CD14-positive monocyte (primary cell): ENCODE measurements at regions not wholly inside any gene's neighbourhood (a gene's known extent, or its start where the extent isn't known, plus 50 kb on each side); places are given as distances from the start of the nearest gene placed in this dataset.

Experiments
- DNase-seq, 3 donors: peaks; one replicate each; pipeline ENCODE4 v3.0.0-alpha.2; 2011 to 2022
- H2AFZ ChIP-seq: 2 replicates; pipeline ENCODE4 v1.6.0; 2012; ENCODE audit warnings: mild to moderate bottlenecking, low read depth, low read length, inconsistent platforms; ENCODE audit not compliant: insufficient read depth, poor library complexity, severe bottlenecking
- H3K27ac ChIP-seq, 2 donors: 1 replicate in 1 of 2; 2 replicates in 1 of 2; pipeline ENCODE4 v1.5.1; 2012 to 2013; ENCODE audit warnings: low read length in 2 of 2, control low read depth in 1 of 2, inconsistent platforms in 1 of 2, low read depth in 1 of 2, mild to moderate bottlenecking in 1 of 2
- H3K27me3 ChIP-seq, 2 donors: one replicate each; pipeline versions ENCODE4 v1.6.0 to v1.6.1; 2011 to 2013; ENCODE audit warnings: low read length in 2 of 2; ENCODE audit not compliant: control insufficient read depth in 2 of 2, insufficient read depth in 2 of 2
- H3K36me3 ChIP-seq, 2 donors: replicated peaks in 1 of 2; 1 replicate in 1 of 2; 2 replicates in 1 of 2; pipeline versions ENCODE4 v1.5.1 to v1.6.1; 2012 to 2013; ENCODE audit warnings: low read length in 2 of 2, control low read depth in 1 of 2, inconsistent platforms in 1 of 2, mild to moderate bottlenecking in 1 of 2; ENCODE audit not compliant: insufficient read depth in 2 of 2, control insufficient read depth in 1 of 2
- H3K4me1 ChIP-seq, 2 donors: 1 replicate in 1 of 2; 2 replicates in 1 of 2; pipeline versions ENCODE4 v1.5.1 to v1.6.1; 2012 to 2013; ENCODE audit warnings: low read length in 2 of 2, control low read depth in 1 of 2, inconsistent platforms in 1 of 2, mild to moderate bottlenecking in 1 of 2, moderate library complexity in 1 of 2; ENCODE audit not compliant: insufficient read depth in 2 of 2, control insufficient read depth in 1 of 2
- H3K4me2 ChIP-seq: replicated peaks from 2 replicates; pipeline ENCODE3; 2012; ENCODE audit warnings: low read length, moderate library complexity, mild to moderate bottlenecking; ENCODE audit not compliant: poor library complexity, severe bottlenecking; ENCODE audit errors: extremely low read depth
- H3K4me3 ChIP-seq, 3 experiments: fragments of 200-600 bp in 1 of 3; sonication (generic) in 1 of 3; replicated peaks in 1 of 3; 1 replicate in 2 of 3; 2 replicates in 1 of 3; pipeline ENCODE4 v1.5.1; 2011 to 2013; ENCODE audit warnings: low read length in 3 of 3, mild to moderate bottlenecking in 3 of 3, control low read depth in 2 of 3, low read depth in 2 of 3, inconsistent platforms in 1 of 3, moderate library complexity in 1 of 3
- H3K79me2 ChIP-seq: 2 replicates; pipeline ENCODE4 v1.6.0; 2012; ENCODE audit warnings: mild to moderate bottlenecking, control low read depth, inconsistent platforms, low read length, moderate library complexity; ENCODE audit not compliant: insufficient read depth
- H3K9ac ChIP-seq: 2 replicates; pipeline ENCODE4 v1.6.0; 2017; ENCODE audit warnings: low read length, mild to moderate bottlenecking; ENCODE audit not compliant: insufficient read depth, poor library complexity, severe bottlenecking
- H3K9me3 ChIP-seq, 2 donors: replicated peaks in 1 of 2; 1 replicate in 1 of 2; 2 replicates in 1 of 2; pipeline versions ENCODE4 v1.5.1 to v1.6.1; 2012 to 2013; ENCODE audit warnings: low read length in 2 of 2, control low read depth in 1 of 2; ENCODE audit not compliant: control insufficient read depth in 1 of 2, insufficient read depth in 1 of 2
- H4K20me1 ChIP-seq: 2 replicates; pipeline ENCODE4 v1.6.0; 2012; ENCODE audit warnings: mild to moderate bottlenecking, low read length, control low read depth, moderate library complexity; ENCODE audit not compliant: insufficient read depth
- H3K27ac Mint-ChIP-seq, 7 donors: one replicate each; pipeline ENCODE4 v1.8.0; 2020; ENCODE audit warnings: mild to moderate bottlenecking in 7 of 7, mixed read lengths in 7 of 7, moderate library complexity in 6 of 7, inconsistent platforms in 2 of 7
- H3K27me3 Mint-ChIP-seq, 3 donors: one replicate each; pipeline ENCODE4 v1.8.0; 2021 to 2022; ENCODE audit warnings: low read depth in 3 of 3, mild to moderate bottlenecking in 3 of 3, mixed read lengths in 3 of 3, moderate library complexity in 3 of 3, inconsistent platforms in 1 of 3
- H3K36me3 Mint-ChIP-seq, 2 donors: one replicate each; pipeline ENCODE4 v1.8.0; 2020; ENCODE audit warnings: mixed read lengths in 2 of 2, inconsistent platforms in 1 of 2, mild to moderate bottlenecking in 1 of 2
- H3K4me1 Mint-ChIP-seq: one replicate; pipeline ENCODE4 v1.8.0; 2020; ENCODE audit warnings: mild to moderate bottlenecking, mixed read lengths
- H3K4me3 Mint-ChIP-seq, 2 donors: one replicate each; pipeline ENCODE4 v1.8.0; 2020; ENCODE audit warnings: mild to moderate bottlenecking in 2 of 2, mixed read lengths in 2 of 2, moderate library complexity in 1 of 2
- H3K9me3 Mint-ChIP-seq, 7 donors: one replicate each; pipeline ENCODE4 v1.8.0; 2020 to 2022; ENCODE audit warnings: mixed read lengths in 7 of 7, mild to moderate bottlenecking in 6 of 7, moderate library complexity in 6 of 7, inconsistent platforms in 2 of 7
- WGBS: methylation state at CpG from one replicate; pipeline ENCODE4 v1.1.5; 2013; ENCODE audit warnings: missing lambda C conversion rate; ENCODE audit not compliant: insufficient coverage; 5-methylcytosine and 5-hydroxymethylcytosine counted together
- intact Hi-C, 2 donors: fragments of 100-400 bp; cut with micrococcal nuclease; formaldehyde crosslinking; loops; one replicate each; pipeline versions ENCODE4 v1.15.0 to v1.15.1; 2023
- TF ChIP-seq, protein P1 (sequence below): fragments of 200-600 bp; IDR thresholded peaks from one replicate; pipeline ENCODE4 v1.8.0; 2022; ENCODE audit warnings: antibody characterized with exemption, mild to moderate bottlenecking

DNA sequence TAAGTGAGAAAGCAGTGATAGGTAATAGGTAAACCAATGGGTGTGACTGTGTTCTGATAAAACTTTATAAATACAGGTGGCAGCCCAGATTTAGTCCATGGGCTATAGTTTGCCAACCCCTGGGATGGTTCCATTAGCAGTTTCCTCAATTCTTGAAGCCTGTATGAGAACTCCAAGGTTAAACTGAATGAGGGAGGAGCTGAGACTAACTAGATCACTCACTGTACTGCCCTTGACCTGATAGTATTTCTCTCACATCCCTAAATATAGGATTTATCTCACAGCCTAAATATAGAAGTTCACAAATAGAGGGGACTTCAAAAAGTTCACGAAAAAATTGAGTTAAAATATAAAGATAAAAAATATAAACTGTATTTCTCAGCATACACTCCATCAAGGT is 439.6 kb upstream of the CCDC196 start:
- H2AFZ ChIP-seq: no peak overlapping the region
- no peaks in the 10 kb centered on the region for H3K36me3 Mint-ChIP-seq
- no CpG with 5 or more reads among the region's 1 CpG for WGBS

DNA sequence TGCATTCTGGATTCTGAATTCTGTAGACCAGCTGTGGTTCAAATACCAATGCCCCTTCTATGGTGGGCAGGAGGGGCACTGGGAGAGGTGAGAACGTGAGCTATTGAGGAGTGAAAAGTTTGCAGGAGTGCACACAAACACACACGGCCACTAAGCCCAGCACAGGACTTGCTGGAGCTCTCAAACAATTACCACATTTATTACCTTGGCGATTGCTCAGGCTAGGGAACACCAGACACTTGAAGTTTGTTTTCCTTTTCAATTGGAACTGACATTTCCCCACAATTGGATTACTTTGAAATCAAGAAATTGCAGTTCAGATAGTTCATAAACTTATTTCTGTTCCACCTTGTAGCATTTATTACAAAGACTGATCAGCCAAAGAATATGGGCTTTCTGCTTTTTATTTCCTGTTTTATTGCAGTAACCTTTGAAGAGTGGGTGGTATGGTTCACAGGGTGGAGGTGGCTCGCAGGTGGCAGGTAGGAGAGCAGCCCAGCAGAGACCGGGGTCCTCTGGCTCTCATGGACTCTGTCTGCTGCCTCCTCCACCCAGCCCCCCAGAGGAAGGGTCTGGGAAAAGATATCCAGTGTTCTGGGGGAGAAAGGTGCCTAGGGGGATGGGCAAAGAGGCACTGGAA is 429.8 kb upstream of the CCDC196 start:
- peaks cover 2 to 3% (median 2%) of the 10 kb centered on the region in 3 donors for H3K27me3 Mint-ChIP-seq
- 100% methylated on average over 1 of the region's 5 CpGs for WGBS

More for the DNA sequence above, 439.6 kb upstream of the CCDC196 start:
- Mint-ChIP-seq H3K27me3 (peaks cover 0 to 1% (median 0%) of the 10 kb centered on the region in 3 donors), H3K27ac (no peak overlapping the region), H3K4me3 (no peak overlapping the region), H3K4me1 (no peaks in the 10 kb centered on the region), H3K9me3 (peaks cover 0 to 4% (median 0%) of the 10 kb centered on the region in 7 donors)
- Histone ChIP-seq H3K4me2 (no peak overlapping the region), H3K9ac (no peak overlapping the region), H3K4me1 (no peaks in the 10 kb centered on the region), H3K36me3 (no peaks in the 10 kb centered on the region), H3K4me3 (no peak overlapping the region), H3K27me3 (no peaks in the 10 kb centered on the region), H3K79me2 (no peaks in the 10 kb centered on the region), H3K27ac (no peak overlapping the region), H3K9me3 (no peaks in the 10 kb centered on the region), H4K20me1 (no peaks in the 10 kb centered on the region)
- intact Hi-C loops: no loop called here
- DNase-seq: no peak
- TF ChIP-seq, protein P1, sequence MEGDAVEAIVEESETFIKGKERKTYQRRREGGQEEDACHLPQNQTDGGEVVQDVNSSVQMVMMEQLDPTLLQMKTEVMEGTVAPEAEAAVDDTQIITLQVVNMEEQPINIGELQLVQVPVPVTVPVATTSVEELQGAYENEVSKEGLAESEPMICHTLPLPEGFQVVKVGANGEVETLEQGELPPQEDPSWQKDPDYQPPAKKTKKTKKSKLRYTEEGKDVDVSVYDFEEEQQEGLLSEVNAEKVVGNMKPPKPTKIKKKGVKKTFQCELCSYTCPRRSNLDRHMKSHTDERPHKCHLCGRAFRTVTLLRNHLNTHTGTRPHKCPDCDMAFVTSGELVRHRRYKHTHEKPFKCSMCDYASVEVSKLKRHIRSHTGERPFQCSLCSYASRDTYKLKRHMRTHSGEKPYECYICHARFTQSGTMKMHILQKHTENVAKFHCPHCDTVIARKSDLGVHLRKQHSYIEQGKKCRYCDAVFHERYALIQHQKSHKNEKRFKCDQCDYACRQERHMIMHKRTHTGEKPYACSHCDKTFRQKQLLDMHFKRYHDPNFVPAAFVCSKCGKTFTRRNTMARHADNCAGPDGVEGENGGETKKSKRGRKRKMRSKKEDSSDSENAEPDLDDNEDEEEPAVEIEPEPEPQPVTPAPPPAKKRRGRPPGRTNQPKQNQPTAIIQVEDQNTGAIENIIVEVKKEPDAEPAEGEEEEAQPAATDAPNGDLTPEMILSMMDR: no peak

More for the DNA sequence above, 429.8 kb upstream of the CCDC196 start:
- no peak for DNase-seq
- intact Hi-C loops: no loop called here
- Mint-ChIP-seq H3K9me3 (peaks cover 2 to 14% (median 8%) of the 10 kb centered on the region in 7 donors), H3K4me3 (no peak overlapping the region), H3K4me1 (no peaks in the 10 kb centered on the region), H3K27ac (no peak overlapping the region), H3K36me3 (no peaks in the 10 kb centered on the region)
- no peaks in the 10 kb centered on the region for H3K4me1 ChIP-seq
- no peaks in the 10 kb centered on the region for H3K36me3 ChIP-seq
- H3K4me2 ChIP-seq: no peak overlapping the region
- H4K20me1 ChIP-seq: no peaks in the 10 kb centered on the region
- H3K9me3 ChIP-seq: peaks cover 3 to 11% of the 10 kb centered on the region in 2 donors
- no peak overlapping the region for H3K4me3 ChIP-seq
- TF ChIP-seq, protein P1: no peak
- H3K79me2 ChIP-seq: no peaks in the 10 kb centered on the region
- no peak overlapping the region for H2AFZ ChIP-seq
- H3K27me3 ChIP-seq: no peaks in the 10 kb centered on the region
- no peak overlapping the region for H3K27ac ChIP-seq
- no peak overlapping the region for H3K9ac ChIP-seq
